ENCODE measurements at regions not wholly inside any gene's neighbourhood (a gene's known extent, or its start where the extent isn't known, plus 50 kb on each side); places are given as distances from the start of the nearest gene placed in this dataset.
A peak's percentile ranks its signal among the peaks of the same experiment; 100 is the strongest.

DNA sequence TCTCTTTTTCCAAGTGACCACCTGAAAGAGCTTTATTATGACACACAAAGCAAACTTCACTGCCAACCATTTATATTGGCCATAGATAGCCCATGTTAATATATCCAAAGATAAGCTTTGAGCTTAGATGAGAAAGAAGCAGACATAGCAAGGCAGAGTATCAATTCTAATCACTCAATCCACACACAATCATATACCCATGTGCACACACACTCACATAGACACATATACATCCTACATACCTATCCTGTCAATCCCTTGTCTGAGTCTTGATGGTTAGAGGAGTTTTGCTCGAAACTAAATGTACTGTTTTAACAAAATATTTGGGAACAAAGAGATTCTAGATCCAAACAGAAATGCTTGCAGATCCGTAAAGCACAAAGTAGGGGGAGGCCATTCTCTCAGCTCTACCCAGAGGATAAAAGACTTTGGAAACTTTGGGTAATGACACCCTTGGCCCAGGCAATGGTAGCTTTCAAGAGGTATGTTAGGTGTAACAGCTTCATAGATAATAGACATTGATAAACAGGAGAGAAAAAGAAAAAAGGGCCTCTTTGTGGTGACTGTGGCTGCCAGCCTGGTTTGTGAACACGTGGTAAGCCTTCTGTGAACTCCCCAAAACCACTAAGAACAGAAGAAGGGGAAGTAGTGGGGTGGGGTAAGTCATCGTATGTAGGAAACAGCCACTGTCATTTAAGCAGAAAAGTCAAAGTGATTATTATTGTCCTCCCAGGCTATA lies 121.6 kb downstream of the TLR4 start:
- ATAC-seq (peak in 2 of 4 donors; percentile 54 to 65), DNase-seq (peak in 1 of 6 donors; percentile 14), FAIRE-seq (no peak)
- TF ChIP-seq, protein P1, sequence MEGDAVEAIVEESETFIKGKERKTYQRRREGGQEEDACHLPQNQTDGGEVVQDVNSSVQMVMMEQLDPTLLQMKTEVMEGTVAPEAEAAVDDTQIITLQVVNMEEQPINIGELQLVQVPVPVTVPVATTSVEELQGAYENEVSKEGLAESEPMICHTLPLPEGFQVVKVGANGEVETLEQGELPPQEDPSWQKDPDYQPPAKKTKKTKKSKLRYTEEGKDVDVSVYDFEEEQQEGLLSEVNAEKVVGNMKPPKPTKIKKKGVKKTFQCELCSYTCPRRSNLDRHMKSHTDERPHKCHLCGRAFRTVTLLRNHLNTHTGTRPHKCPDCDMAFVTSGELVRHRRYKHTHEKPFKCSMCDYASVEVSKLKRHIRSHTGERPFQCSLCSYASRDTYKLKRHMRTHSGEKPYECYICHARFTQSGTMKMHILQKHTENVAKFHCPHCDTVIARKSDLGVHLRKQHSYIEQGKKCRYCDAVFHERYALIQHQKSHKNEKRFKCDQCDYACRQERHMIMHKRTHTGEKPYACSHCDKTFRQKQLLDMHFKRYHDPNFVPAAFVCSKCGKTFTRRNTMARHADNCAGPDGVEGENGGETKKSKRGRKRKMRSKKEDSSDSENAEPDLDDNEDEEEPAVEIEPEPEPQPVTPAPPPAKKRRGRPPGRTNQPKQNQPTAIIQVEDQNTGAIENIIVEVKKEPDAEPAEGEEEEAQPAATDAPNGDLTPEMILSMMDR (IDR thresholded peaks at IDR 0.05): no peak
- no peaks in the 10 kb centered on the region for H3K9me3 ChIP-seq
- H3K4me3 ChIP-seq: no peak overlapping the region
- no peaks in the 10 kb centered on the region for H3K4me1 ChIP-seq
- 24 to 42% methylated on average over 4 of the region's 4 CpGs for WGBS, 2 donors
- intact Hi-C loops (cut with DNase I): no loop called here
- no peaks in the 10 kb centered on the region for H3K36me3 ChIP-seq
- H3K27me3 ChIP-seq: peaks cover 0 to 4% (median 0%) of the 10 kb centered on the region in 4 donors
- H3K27ac ChIP-seq: no peak overlapping the region

DNA sequence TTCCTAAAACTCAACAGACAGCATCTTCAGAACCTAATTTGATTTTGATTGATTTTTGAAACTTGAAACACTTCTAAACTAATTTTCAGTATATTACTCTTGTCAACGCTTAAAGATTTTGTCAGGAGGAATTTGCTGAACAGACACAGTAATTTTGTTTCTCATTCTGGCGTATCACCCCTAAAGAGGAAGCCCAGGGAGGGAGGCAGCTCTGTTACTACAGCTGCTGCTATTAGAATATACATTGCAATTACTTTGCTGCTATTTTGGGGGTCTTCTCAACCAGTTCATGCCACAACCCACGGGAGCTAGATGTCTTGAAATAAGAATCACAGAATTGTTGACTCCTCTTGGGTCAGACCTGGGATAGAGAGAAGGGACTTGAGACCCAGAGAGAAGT lies 122.6 kb downstream of the TLR4 start:
- 57 to 61% methylated on average over 3 of the region's 3 CpGs for WGBS, 2 donors
- intact Hi-C loops (cut with DNase I): no loop called here

DNA sequence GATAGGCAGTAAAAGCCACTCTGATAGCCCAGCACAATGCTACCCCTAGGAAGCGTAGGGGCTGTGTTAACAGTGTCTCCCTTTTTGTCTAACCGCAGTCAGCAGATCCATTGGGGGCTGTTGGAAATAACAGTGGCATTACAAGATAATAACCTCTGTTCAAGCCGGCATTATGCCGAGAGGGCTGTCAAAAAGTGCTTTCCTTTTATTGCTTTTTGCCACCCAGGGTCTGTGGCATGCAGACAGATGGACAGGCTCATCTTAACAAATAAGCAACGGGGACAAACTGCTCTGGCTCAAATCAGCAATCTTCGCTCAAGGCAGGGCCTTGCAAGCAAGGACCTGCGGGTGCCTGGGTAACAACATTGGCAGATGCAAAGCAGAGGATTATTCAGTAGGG lies 123.3 kb downstream of the TLR4 start:
- ATAC-seq (no peak), FAIRE-seq (no peak), DNase-seq (no peak)
- H3K36me3 ChIP-seq: no peaks in the 10 kb centered on the region
- no peaks in the 10 kb centered on the region for H3K27me3 ChIP-seq
- 79 to 82% methylated on average over 7 of the region's 7 CpGs for WGBS, 2 donors
- H3K27ac ChIP-seq: no peak overlapping the region
- intact Hi-C loops (cut with DNase I): no loop called here
- no peaks in the 10 kb centered on the region for H3K4me1 ChIP-seq
- TF ChIP-seq, protein P1 (IDR thresholded peaks at IDR 0.05): no peak
- H3K9me3 ChIP-seq: no peaks in the 10 kb centered on the region
- H3K4me3 ChIP-seq: no peak overlapping the region

More for the DNA sequence above, 122.6 kb downstream of the TLR4 start:
- H3K9me3 ChIP-seq: no peaks in the 10 kb centered on the region
- no peak for FAIRE-seq
- no peak overlapping the region for H3K4me3 ChIP-seq
- peaks cover 0 to 3% (median 0%) of the 10 kb centered on the region in 4 donors for H3K27me3 ChIP-seq
- no peak for DNase-seq
- no peaks in the 10 kb centered on the region for H3K4me1 ChIP-seq
- no peak overlapping the region for H3K27ac ChIP-seq
- no peak for ATAC-seq
- TF ChIP-seq, protein P1 (IDR thresholded peaks at IDR 0.05): no peak
- H3K36me3 ChIP-seq: no peaks in the 10 kb centered on the region

DNA sequence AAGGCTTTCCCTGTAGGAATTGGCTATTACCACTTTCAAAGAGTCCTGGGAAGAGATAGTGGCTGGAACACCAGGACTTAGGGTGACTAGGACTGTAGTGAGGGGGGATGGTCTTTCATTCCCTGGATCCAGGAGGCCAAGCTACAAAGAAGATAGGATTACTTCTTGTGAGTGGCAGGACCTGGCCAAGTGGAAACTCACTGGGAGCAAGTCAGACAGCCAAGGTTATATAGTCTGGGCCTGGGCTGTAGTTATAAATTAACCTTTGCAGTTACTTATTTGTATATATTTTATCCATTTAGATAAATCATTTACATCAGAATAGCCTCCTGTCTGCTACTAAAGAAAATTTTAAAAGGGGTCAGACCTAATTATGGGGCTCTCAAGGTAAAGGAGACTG lies 124.3 kb downstream of the TLR4 start:
- Histone ChIP-seq H3K4me3 (no peak overlapping the region), H3K36me3 (no peaks in the 10 kb centered on the region), H3K9me3 (no peaks in the 10 kb centered on the region), H3K4me1 (no peaks in the 10 kb centered on the region), H3K27me3 (no peaks in the 10 kb centered on the region), H3K27ac (no peak overlapping the region)
- ATAC-seq (no peak), FAIRE-seq (no peak), DNase-seq (no peak)
- intact Hi-C loops (cut with DNase I): no loop called here
- TF ChIP-seq, protein P1 (IDR thresholded peaks at IDR 0.05): no peak

DNA sequence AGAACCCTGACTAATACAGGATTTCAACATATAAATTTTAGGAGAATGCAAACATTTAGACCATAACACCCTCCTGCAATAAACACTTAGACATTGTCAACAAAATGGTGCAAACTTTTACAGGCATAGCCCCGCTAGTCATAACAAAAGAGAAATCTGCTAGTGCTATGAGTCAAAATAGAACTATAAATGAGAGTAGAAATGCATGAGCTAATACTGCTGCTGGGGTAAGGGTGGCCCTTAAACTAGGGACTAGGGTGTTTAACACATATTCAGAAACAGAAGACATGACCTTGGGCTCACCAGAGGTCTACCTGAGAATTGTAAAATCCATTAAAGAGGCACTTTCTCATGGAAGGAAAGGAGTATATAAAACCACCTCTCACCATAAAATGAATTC lies 131.6 kb downstream of the TLR4 start:
- H3K4me3 ChIP-seq: no peak overlapping the region
- H3K36me3 ChIP-seq: no peaks in the 10 kb centered on the region
- intact Hi-C loops (cut with DNase I): no loop called here
- WGBS, 2 donors: 77 to 79% methylated on average over 1 of the region's 1 CpG
- H3K9me3 ChIP-seq: no peaks in the 10 kb centered on the region
- no peaks in the 10 kb centered on the region for H3K4me1 ChIP-seq
- DNase-seq (no peak), ATAC-seq (no peak), FAIRE-seq (no peak)
- TF ChIP-seq, protein P1 (IDR thresholded peaks at IDR 0.05): no peak
- no peak overlapping the region for H3K27ac ChIP-seq
- no peaks in the 10 kb centered on the region for H3K27me3 ChIP-seq
